ENCODE measurements at regions not wholly inside any gene's neighbourhood (a gene's known extent, or its start where the extent isn't known, plus 50 kb on each side); places are given as distances from the start of the nearest gene placed in this dataset.
"Not testable (repeated sequence)": the region's sequence is repeated elsewhere in the genome, so short reads cannot be mapped to it uniquely, and the experiment has no call there.

GRCh38 chr3:20375302-20375701, 189.3 kb upstream of the SGO1 start:
- Histone ChIP-seq H3K27me3 (replicated peaks; ENCODE audit: insufficient read depth, low read depth, low read length, poor library complexity) (no peaks in the 10 kb centered on the region), H3K27ac (ENCODE audit: low read depth, low read length, poor library complexity, severe bottlenecking) (no peak overlapping the region), H3K9me3 (ENCODE audit: low read depth, low read length, poor library complexity, severe bottlenecking) (no peaks in the 10 kb centered on the region), H3K36me3 (ENCODE audit: insufficient read depth, low read length, poor library complexity, severe bottlenecking) (no peaks in the 10 kb centered on the region), H3K4me1 (ENCODE audit: insufficient read depth, low read length, poor library complexity, severe bottlenecking) (no peaks in the 10 kb centered on the region), H3K4me3 (ENCODE audit: low read depth, low read length, poor library complexity, severe bottlenecking) (no peak overlapping the region)
- TF ChIP-seq EZH2 (IDR thresholded peaks at IDR 0.05; ENCODE audit: borderline replicate concordance, low read depth, low read length, poor library complexity, severe bottlenecking) (no peak), CTCF (conservative IDR thresholded peaks at IDR 0.05; ENCODE audit: low read depth, low read length) (no peak)
- no TSS peak for BruUV-seq (replicated peaks)
- DNase-seq (ENCODE audit: low spot score): no peak
- intact Hi-C loops (cut with micrococcal nuclease; ENCODE audit: unreplicated experiment): no loop called here
- ChIA-PET CTCF (no interaction called here), POLR2A (ENCODE audit: low non-redundant PET) (no interaction called here)

GRCh38 chr3:20370273-20371063, 184.5 kb upstream of the SGO1 start:
- H3K4me3 ChIP-seq (ENCODE audit: low read depth, low read length, poor library complexity, severe bottlenecking); H3K27me3 ChIP-seq (replicated peaks; ENCODE audit: insufficient read depth, low read depth, low read length, poor library complexity); BruUV-seq (replicated peaks); H3K4me1 ChIP-seq (ENCODE audit: insufficient read depth, low read length, poor library complexity, severe bottlenecking); H3K27ac ChIP-seq (ENCODE audit: low read depth, low read length, poor library complexity, severe bottlenecking); CTCF ChIA-PET; DNase-seq (ENCODE audit: low spot score); intact Hi-C loops (cut with micrococcal nuclease; ENCODE audit: unreplicated experiment); H3K36me3 ChIP-seq (ENCODE audit: insufficient read depth, low read length, poor library complexity, severe bottlenecking); POLR2A ChIA-PET (ENCODE audit: low non-redundant PET); H3K9me3 ChIP-seq (ENCODE audit: low read depth, low read length, poor library complexity, severe bottlenecking): not testable (repeated sequence)

GRCh38 chr3:20361000-20361399, 175.0 kb upstream of the SGO1 start:
- Histone ChIP-seq H3K4me1 (ENCODE audit: insufficient read depth, low read length, poor library complexity, severe bottlenecking) (no peaks in the 10 kb centered on the region), H3K9me3 (ENCODE audit: low read depth, low read length, poor library complexity, severe bottlenecking) (no peaks in the 10 kb centered on the region), H3K4me3 (ENCODE audit: low read depth, low read length, poor library complexity, severe bottlenecking) (no peak overlapping the region), H3K27me3 (replicated peaks; ENCODE audit: insufficient read depth, low read depth, low read length, poor library complexity) (no peaks in the 10 kb centered on the region), H3K36me3 (ENCODE audit: insufficient read depth, low read length, poor library complexity, severe bottlenecking) (no peaks in the 10 kb centered on the region), H3K27ac (ENCODE audit: low read depth, low read length, poor library complexity, severe bottlenecking) (no peak overlapping the region)
- POLR2A ChIA-PET (ENCODE audit: low non-redundant PET): no interaction called here
- DNase-seq (ENCODE audit: low spot score): no peak
- CTCF ChIA-PET: no interaction called here
- intact Hi-C loops (cut with micrococcal nuclease; ENCODE audit: unreplicated experiment): no loop called here
- TF ChIP-seq EZH2 (IDR thresholded peaks at IDR 0.05; ENCODE audit: borderline replicate concordance, low read depth, low read length, poor library complexity, severe bottlenecking): no peak
- no peak for TF ChIP-seq CTCF (conservative IDR thresholded peaks at IDR 0.05; ENCODE audit: low read depth, low read length)
- BruUV-seq (replicated peaks): no TSS peak

GRCh38 chr3:20353286-20353685, 167.3 kb upstream of the SGO1 start:
- POLR2A ChIA-PET (ENCODE audit: low non-redundant PET): no interaction called here
- CTCF ChIA-PET: no interaction called here

More at GRCh38 chr3:20353286-20353685, 167.3 kb upstream of the SGO1 start:
- no peak for DNase-seq (ENCODE audit: low spot score)
- intact Hi-C loops (cut with micrococcal nuclease; ENCODE audit: unreplicated experiment): no loop called here
- Histone ChIP-seq H3K36me3 (ENCODE audit: insufficient read depth, low read length, poor library complexity, severe bottlenecking) (no peaks in the 10 kb centered on the region), H3K4me3 (ENCODE audit: low read depth, low read length, poor library complexity, severe bottlenecking) (no peak overlapping the region), H3K27me3 (replicated peaks; ENCODE audit: insufficient read depth, low read depth, low read length, poor library complexity) (no peaks in the 10 kb centered on the region), H3K27ac (ENCODE audit: low read depth, low read length, poor library complexity, severe bottlenecking) (no peak overlapping the region), H3K9me3 (ENCODE audit: low read depth, low read length, poor library complexity, severe bottlenecking) (no peaks in the 10 kb centered on the region), H3K4me1 (ENCODE audit: insufficient read depth, low read length, poor library complexity, severe bottlenecking) (no peaks in the 10 kb centered on the region)
- BruUV-seq (replicated peaks): no TSS peak
- TF ChIP-seq CTCF (conservative IDR thresholded peaks at IDR 0.05; ENCODE audit: low read depth, low read length) (no peak), EZH2 (IDR thresholded peaks at IDR 0.05; ENCODE audit: borderline replicate concordance, low read depth, low read length, poor library complexity, severe bottlenecking) (no peak)

Data from A673 (cell line).